Bronchial epithelial cell (primary cell): ENCODE measurements at regions not wholly inside any gene's neighbourhood (a gene's known extent, or its start where the extent isn't known, plus 50 kb on each side); places are given as distances from the start of the nearest gene placed in this dataset.

ENCODE experiments used
- DNase-seq: peaks from one replicate; pipeline ENCODE4 v3.0.0-alpha.2; 2010; ENCODE audit warnings: low read depth
- FAIRE-seq: peaks from 2 replicates; lab custom pipeline; 2011; peaks lifted over from hg19 to GRCh38; lab: Jason Lieb, UNC
- H3K27me3 ChIP-seq: 2 replicates; pipeline ENCODE4 v1.5.1; 2011; ENCODE audit warnings: low read length; ENCODE audit not compliant: control insufficient read depth, insufficient read depth
- H3K36me3 ChIP-seq: 2 replicates; pipeline ENCODE4 v1.5.1; 2011; ENCODE audit warnings: low read length; ENCODE audit not compliant: control insufficient read depth, insufficient read depth
- H3K4me3 ChIP-seq: 2 replicates; pipeline ENCODE4 v1.5.1; 2011; ENCODE audit warnings: mild to moderate bottlenecking, low read depth, low read length, control low read depth
- CTCF ChIP-seq: IDR thresholded peaks from 2 replicates; pipeline ENCODE4 v1.5.1; 2011; ENCODE audit warnings: mild to moderate bottlenecking, moderate library complexity, low read length, control low read depth, inconsistent platforms; ENCODE audit not compliant: insufficient read depth, severe bottlenecking

- no peak for TF ChIP-seq CTCF
- DNase-seq, result no peak
- FAIRE-seq, result no peak
- H3K27me3 ChIP-seq, result no peaks in the 10 kb centered on the region
- H3K36me3 ChIP-seq, result no peaks in the 10 kb centered on the region
- no peak overlapping the region for H3K4me3 ChIP-seq
Observed at GRCh38 chr2:123485056-123485455, 540.0 kb upstream of the CNTNAP5 start.

GRCh38 chr2:123493687-123494086 lies 531.4 kb upstream of the CNTNAP5 start:
- H3K36me3 ChIP-seq, result no peaks in the 10 kb centered on the region
- FAIRE-seq (no peak), DNase-seq (no peak)
- no peak overlapping the region for H3K4me3 ChIP-seq
- H3K27me3 ChIP-seq, result no peaks in the 10 kb centered on the region
- TF ChIP-seq CTCF, result no peak

GRCh38 chr2:123495241-123495640 lies 529.8 kb upstream of the CNTNAP5 start:
- Histone ChIP-seq H3K4me3 (no peak overlapping the region), H3K27me3 (no peaks in the 10 kb centered on the region), H3K36me3 (no peaks in the 10 kb centered on the region)
- FAIRE-seq (no peak), DNase-seq (peak; percentile 70)
- TF ChIP-seq CTCF, result no peak

GRCh38 chr2:123500346-123500745 lies 524.7 kb upstream of the CNTNAP5 start:
- TF ChIP-seq CTCF, result no peak
- no peak overlapping the region for H3K4me3 ChIP-seq
- peak; percentile 74 for DNase-seq
- no peak for FAIRE-seq
- no peaks in the 10 kb centered on the region for H3K27me3 ChIP-seq
- no peaks in the 10 kb centered on the region for H3K36me3 ChIP-seq

DNA sequence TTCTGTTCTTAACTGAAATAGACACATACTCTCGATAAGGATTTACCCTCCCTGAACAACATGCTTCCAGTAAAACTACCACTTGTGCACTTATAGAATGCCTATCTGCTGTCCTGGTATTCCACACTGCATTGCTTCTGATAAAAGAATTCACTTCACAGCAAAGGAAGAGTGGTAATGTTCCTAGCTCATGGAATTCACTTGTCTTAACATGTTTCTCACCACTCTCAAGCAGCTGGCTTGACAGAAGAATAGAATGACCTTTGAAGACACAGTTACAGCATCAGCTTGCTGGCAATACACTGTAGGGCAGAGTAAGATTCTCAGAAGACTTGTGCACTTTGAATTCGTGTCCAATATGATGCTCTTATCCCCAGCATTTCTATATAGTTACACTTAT lies 524.1 kb upstream of the CNTNAP5 start:
- Histone ChIP-seq H3K4me3 (no peak overlapping the region), H3K27me3 (no peaks in the 10 kb centered on the region), H3K36me3 (no peaks in the 10 kb centered on the region)
- DNase-seq, result peak; percentile 86
- TF ChIP-seq CTCF, result no peak
- peak; percentile 97 for FAIRE-seq

DNA sequence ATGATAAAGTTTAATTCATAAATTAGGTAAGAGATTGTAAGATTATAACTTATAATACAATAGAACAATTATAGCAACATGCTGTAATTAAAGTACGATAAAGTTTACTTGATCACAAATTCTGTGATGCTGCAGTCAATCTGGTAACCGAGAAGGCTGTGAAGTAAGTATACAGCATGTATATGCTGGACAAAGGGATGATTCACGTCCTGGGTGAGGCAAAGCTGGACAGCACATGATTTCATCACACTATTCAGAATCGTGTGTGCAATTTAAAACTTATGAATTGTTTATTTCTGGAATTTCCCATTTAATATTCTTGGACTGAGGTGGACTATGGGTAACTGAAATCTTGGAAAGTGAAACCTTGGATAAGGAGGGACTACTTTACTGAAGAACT lies 522.2 kb upstream of the CNTNAP5 start:
- Histone ChIP-seq H3K27me3 (no peaks in the 10 kb centered on the region), H3K36me3 (no peaks in the 10 kb centered on the region), H3K4me3 (no peak overlapping the region)
- DNase-seq (peak; percentile 85), FAIRE-seq (no peak)
- no peak for TF ChIP-seq CTCF
